CD4-positive, alpha-beta T cell treated with Interferon gamma for 1 hour (primary cell): ENCODE measurements at regions not wholly inside any gene's neighbourhood (a gene's known extent, or its start where the extent isn't known, plus 50 kb on each side); places are given as distances from the start of the nearest gene placed in this dataset.
"Not testable (repeated sequence)": the region's sequence is repeated elsewhere in the genome, so short reads cannot be mapped to it uniquely, and the experiment has no call there.

ENCODE experiments used
- DNase-seq: peaks from one replicate; pipeline ENCODE4 v3.0.0-alpha.2; 2020

DNA sequence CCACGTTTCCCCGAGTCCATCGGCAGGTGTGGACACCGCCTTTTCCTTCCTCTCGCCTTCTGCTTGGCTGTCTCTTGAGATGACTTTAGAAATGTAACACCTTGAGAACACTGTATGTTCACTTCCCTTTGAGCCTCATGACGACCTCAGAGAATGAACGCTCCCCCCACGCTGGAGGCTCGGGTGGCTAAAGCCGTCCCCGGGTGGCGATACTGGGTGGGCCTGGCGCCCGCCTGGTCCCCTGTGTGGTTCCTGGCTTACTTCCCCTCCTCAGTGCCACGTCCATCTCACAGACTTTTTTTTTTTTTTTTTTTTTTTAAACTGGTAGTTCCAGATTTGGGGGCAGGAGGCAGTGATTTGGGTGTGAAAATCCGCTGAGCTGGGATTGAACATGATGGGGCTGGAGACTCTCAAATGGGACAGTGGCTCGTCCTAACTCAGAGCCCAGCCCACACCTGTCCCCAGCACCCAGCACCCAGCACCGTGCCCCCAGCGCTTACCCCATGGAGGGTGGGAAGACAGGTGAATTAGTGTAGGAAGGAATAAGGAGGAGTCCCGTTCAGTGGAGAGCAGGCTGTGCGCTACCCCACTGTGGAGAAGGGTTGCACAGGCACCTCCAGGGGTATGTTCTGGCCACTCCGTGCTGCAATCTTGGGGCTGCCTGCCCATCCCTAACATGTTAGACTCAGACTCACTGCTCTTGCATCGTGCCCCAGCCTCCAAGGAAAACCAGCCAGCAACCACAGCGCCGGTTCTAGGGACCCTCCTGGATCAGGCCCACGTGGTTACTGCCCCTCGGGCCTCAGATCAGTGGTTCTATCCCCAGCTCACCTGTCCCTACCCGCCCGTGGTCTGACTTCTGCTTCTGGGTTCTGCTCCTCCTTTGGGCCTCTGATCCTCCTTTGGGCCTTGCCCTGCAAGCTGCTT lies 174.0 kb downstream of the ASB1 start:
- no peak for DNase-seq

DNA sequence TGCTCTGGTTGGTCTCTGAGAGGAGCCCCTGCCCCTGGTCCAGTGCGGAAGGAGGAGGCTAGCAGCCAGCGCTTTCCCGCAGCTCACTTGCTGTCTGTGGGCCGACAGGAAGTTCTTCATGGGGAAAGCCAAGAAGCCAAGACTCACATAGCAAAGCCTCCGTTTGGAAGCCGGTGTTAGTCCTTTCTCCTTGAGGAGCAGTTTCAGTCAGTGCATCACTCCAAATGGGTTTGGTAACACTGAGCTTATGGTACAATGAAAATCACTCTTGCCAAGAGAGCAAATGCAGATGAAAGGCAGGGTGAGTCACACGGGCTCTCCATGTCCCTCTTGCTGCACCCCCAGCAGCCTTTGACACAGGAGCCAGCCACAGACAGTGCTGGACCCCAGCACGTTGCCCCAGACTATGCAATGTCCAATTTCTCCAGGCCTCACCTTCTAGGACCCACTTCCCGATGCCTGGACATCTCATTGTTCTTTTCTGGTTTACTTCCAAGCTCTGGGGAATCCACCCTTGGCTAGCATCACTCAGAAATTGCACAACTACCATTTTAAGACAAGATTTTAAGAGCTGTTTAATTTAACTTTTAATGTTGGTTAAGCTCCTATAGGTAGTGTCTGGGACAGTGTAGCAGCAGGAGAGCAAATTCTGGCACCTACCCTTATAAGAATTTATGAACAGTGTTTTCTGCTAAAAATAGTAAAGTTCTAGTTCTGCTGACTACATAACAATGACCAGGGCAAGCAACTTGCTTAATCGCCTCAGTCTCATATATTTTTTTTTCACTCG lies 174.9 kb downstream of the ASB1 start:
- DNase-seq, result no peak

DNA sequence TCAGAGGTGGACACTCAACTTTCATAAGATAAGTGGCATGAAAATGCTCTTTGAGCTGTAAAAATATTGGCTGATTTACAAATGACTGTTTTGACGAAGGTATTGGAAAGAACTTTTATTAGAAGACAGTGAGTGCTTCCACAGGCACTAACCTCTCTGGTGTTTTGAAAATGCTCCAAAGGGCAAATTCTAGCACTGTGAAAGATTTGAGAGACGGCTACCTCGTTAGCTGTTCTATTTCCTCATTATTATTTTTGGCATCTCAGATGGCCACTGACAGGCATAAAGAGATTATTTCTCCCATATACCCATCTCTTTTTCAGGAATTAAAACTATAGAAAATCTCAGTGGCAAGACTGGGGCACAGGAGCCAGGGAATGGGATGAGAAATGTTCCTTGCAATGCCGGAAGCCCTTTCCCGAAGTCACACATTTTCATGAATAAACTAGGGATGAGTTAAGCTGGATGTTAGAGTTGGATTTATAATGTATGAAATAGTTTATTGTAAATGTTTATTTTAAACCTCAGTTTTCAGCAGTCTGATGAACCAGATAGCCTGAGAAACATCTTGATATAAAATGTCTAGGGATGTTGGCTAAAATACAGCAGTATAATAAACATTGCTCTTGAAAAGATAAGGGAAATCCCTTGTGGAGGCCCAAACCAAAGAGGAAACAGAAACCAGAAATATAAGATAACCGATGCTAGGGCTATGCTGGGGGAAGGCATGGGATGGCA lies 175.7 kb downstream of the ASB1 start:
- DNase-seq, result no peak

DNA sequence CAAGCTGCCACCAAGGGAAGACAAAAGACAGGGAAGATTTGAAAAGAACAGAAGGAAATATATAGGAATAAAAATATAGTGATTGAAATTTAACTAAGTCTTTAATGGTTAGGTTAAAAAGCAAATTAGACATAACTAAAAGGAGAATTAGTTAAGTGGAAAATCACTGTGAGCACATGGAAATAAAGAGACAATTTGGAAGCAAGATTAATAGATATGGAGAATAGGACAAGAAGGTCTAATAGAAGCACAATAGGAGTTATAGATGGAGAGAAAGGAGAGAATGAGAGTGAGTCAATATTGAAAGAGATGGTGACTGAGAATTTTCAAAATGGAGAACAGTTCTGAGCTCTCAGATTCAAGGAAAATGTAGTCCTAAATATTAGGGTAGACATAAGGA lies 176.9 kb downstream of the ASB1 start:
- DNase-seq, result no peak

DNA sequence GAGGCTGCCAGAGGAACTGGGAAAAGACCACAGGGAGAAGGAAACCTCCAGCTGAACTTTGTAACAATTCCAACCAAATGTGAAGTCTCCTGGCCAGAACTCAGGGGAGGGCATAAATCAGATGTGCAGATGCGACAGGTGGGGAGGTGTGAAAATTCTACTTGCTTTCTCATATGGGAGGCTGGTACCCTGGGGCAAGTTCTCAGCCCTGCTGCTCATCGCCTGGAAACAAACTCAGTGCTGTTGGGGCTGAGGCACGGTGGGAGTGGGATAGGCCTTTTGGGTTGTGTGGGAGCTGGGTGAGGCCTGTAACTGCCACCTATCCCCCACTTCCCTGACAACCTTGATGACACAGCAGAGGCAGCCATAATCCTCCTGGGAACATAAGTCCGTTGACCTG lies 179.6 kb downstream of the ASB1 start:
- no peak for DNase-seq

DNA sequence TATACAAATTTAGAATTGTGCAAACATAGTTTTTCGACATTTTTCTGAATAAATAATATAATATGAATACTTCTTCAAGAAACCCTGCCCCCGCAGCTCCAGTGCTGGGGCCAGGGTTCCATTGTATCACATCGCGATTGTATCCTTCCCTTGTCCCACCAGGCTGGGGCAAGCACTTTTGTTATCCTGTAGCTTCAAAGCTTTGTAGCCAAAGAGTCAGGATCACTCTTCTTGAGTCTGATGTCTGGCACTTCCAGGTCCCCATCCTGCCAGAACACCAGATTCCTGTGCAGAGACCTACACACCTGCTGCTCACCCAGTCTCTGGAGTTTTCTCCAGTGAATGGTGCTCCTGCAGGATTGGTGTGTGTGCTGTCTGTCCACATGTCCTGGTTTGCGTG lies 186.9 kb downstream of the ASB1 start:
- no peak for DNase-seq

DNA sequence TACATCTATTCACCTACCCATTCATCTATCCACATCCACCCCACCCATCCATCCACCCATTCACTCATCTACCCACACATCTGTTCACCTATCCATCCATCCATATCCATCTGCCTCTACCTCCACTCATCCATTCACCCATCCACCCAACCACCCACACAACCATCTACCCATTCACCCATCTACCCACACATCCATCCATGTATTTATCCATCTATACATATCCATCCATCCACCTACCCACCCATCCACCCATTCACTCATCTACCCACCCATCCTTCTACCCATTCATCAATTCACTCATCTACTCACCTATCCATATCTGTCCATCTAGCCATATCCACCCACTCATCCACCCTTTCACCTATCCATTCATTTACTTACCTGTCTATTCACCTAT lies 187.6 kb downstream of the ASB1 start:
- DNase-seq, result no peak

DNA sequence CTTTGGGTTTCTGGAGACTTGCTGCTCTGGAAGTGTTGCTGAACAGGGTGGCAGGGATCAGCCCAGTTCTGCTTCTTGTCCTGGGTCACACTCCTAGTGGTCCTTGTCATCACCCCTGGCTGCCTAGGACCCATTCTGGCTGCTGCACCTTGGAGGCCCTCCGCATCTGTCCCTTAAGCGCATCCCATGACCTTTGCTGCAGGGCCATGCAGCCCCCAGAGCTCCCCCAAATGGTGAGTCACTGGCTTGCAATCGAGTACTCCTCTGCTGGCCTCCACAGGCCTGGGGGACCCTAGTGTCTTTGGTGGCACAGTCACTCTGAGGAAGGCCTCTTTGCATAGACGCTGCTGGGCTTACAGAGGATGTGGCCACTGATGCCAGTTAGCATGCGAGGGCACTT lies 188.5 kb downstream of the ASB1 start:
- DNase-seq, result no peak

DNA sequence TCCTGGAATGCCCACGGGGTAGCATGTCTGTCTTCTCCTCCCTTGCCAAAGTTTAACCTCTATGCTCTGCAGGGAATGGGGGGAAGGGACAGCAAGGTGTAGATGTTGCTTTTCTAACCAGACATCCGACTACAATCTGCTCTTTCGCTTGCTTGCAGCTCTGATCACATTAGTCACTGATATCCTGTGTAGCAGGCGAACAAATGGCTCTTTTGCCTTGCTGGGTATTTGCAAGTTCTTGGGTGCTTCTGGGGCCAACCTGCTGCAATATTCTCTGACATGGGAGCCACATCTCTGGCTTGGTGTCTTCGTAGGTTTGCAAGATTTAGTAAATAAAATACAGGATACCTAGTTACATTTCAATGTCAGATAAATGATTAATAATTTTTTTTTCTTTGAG lies 190.0 kb downstream of the ASB1 start:
- DNase-seq, result no peak

DNA sequence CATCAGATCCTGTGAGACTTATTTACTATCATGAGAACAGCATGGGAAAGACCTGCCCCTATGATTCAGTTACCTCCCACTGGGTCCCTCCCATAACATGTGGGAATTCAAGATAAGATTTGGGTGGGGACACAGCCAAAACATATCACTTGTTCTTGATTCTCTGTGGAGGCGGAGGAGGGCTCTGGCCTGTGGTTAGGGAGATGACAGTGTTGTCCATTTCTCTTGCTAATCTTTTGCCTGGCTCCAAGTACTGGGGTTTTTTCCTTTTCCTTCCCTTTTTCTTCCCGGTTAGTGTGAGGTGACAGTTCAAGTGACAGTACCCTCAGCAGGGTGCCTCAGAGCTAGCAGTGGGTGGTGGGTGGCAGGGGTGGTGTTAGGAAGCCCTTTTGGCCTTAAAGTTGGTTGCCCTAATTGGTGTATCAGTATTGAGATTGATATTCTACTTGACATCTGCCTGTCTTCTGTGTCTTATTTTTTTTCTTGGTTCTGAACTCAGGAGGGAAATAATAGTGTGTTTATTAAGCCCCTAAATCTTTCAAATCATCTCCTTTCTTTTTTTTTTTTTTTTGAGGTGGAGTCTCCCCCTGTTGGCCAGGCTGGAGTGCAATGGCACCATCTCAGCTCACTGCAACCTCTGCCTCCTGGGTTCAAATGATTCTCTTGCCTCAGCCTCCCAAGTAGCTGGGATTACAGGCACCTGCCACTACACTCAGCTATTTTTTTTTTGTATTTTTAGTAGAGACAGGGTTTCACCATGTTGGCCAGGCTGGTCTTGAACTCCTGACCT lies 192.0 kb downstream of the ASB1 start:
- DNase-seq, result not testable (repeated sequence)

DNA sequence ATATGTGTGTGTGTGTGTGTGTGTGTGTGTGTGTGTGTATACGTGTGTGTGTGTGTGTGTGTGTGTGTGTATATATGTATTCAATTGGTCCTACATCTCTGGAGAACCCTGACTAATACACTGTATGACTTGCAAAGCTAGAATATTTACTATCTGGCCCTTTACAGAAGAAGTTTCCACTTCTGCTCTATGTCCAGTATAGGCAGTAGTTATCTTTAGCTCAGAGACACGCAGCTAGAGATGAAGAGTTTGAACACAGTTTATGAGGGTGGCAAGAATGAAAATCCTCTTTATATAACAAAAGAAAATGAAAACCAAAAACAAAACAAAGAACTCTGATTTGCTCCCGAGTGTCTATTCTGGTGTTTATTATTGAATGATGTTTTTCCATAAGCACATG lies 201.2 kb downstream of the ASB1 start:
- no peak for DNase-seq

DNA sequence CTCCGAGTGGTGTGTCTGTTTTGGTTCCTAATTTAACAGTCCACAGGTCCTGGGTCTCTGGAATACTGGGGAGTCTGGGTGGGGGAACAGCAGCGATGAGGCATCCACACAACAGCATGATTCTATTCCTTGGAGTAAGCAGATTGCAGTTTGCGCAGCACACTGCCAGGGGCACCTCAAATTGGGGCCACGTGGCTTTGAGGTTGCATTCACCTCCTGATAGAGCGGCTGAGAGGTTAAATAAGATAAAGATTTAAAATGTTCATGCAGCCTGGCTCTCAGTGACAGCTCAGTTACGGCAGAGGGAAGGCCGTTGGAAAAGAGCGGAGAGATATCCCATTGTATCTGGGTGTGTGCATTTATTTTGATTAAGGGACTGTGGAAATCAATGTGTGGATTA lies 202.3 kb downstream of the ASB1 start:
- DNase-seq, result no peak

DNA sequence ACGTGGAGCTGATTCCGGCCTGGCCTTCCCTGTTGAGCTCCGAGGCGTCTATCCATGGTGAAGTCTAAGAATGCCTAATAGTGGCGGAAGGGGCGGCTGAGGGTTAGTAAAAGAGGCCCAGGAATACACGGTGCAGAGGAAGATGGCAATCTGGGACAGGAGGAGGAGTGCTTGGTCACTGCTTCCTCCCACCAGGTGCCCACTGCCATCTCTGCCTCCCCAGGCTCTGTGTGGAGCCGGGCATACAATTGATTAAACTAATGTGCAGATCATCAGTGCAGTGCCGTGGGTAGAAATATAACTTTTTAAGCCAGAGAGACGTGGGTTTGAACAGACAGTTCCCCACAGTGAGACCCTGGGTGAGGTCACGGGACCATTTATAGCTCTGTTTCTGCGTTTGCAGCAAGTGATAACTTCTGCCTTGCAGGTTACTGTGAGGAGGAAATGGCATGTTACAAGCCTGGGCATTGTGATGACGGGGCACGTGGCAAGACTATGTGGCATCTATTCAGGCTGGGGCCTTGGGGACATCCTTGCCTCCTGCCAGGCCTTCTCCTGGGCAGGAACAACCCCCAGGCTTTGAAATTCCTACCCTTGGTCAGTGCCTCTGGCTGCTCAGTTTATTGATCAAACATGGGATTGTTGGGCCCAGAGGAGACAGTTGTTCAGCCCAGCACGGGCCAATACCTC lies 204.9 kb downstream of the ASB1 start:
- DNase-seq, result no peak

DNA sequence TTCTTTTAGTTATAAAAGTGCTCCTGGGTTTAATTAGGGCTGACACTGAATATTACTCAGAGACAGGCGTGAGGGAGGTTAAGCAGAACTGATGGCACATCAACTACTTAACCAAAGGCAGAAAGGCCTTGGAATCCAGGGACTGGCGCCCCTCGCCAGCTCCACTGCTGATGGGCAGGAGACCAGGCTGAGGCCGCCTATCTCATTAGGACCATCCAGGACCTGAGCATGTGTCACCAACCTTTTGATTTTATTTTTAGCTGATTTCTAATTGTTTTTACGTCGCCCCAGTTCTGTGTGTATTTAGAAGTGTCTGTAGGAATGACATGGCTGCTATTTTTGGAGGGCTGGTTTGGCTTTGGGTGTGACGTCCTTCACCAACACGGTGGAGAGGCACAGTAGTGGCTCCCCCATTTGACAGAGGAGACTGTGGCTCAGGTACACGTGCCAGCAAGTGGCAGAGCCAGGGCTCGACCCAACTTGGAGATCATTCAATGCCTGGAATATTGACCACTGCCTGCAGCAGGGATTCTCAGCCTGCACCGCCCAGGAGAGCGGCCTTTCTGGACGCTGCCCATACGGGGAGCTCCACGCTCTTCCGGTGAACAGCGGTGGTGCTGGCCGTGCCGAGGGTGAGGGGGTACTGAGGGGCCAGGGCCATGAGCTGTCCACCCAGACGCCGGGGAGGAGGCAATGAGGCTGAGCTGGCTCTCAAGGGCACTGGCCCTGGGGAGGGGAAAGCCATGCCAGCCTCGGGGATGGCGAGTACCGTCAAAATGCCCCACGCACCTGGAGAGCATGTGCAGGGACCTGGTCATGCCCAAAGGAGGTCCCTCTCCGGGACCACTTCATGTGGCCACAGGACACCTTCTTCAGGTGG lies 205.7 kb downstream of the ASB1 start:
- no peak for DNase-seq

DNA sequence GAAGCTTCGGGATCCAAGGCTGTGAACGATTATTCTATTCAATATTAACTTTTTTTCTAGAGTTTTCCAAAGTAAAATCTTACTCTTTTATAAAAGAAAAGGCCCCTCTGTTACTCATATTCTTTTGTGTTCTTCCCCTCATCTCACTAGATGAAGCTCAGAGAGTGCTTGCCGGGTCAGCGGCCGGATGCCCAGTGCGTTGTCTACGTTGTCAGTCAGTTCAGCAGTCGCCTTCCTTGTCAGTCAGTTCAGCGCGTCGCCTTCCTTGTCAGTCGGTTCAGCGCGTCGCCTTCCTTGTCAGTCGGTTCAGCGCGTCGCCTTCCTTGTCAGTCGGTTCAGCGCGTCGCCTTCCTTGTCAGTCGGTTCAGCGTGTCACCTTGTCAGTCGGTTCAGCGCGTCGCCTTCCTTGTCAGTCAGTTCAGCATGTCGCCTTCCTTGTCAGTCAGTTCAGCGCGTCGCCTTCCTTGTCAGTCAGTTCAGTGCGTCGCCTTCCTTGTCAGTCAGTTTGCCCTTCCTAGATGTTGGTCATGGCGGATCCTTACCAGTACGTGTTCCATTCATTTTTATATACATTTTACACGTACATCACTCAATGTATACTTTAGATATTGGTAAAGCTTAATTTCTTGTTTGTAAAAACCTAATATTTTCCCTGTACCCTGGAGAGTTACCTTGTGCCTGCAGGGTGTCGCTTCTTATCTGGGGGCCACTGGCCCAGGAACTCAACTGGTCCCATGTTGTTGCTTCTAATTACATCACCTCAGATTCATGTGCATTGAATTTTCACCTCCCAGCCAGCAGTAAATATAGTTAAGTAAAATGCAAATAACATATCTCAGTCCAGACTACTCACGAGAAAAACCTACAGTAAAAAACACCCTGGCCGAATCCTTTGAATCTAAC lies 206.9 kb downstream of the ASB1 start:
- DNase-seq, result no peak

DNA sequence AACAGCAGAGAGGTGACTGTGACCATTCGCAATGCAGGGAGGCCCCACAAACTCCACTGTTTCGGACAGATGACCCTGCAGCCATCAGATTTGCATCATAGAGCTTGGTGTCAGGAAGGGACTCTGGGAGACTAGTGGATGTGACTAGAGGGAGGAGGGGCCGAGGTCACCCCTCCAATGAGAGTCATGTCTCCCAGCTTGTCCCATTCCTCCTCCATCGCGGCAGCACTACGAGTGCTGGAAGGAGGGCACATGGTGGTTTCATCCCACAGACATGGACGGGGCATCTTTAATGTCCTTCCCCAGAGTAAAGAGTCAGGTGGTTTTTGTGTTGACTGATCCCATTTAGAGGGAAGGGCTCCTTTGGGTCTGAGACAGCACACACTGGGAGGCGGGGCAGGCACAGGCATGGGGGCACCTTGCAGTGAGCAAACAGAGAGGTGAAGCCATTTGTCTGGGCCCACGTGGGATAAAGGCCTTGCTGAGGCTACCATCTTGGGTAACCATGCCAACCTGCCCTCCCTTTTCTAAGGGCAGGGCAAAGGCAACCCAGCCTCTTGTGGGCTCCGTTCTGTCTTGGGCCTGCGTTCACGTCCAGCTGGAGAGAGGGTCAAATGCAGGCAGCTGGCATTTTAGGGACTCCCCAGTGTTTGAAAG lies 208.1 kb downstream of the ASB1 start:
- no peak for DNase-seq

DNA sequence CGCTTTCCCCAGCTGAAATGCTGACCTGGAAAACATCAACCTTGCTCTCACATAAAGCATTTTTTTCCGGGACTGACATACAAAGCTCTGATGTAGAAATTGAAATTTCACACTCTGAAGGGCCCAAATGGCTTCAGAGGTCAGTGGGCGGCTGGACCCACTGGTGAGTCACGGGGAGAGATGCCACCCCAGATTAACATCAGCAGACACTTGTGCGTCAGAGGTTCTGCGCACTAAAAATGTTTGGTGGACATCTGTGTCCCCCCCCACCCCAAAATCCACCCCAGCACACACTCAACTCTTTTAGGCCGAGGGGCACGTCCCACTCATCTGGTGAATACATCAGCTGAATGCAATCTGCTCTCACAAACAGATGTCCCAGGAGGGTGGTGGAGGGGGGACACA lies 208.9 kb downstream of the ASB1 start:
- no peak for DNase-seq

DNA sequence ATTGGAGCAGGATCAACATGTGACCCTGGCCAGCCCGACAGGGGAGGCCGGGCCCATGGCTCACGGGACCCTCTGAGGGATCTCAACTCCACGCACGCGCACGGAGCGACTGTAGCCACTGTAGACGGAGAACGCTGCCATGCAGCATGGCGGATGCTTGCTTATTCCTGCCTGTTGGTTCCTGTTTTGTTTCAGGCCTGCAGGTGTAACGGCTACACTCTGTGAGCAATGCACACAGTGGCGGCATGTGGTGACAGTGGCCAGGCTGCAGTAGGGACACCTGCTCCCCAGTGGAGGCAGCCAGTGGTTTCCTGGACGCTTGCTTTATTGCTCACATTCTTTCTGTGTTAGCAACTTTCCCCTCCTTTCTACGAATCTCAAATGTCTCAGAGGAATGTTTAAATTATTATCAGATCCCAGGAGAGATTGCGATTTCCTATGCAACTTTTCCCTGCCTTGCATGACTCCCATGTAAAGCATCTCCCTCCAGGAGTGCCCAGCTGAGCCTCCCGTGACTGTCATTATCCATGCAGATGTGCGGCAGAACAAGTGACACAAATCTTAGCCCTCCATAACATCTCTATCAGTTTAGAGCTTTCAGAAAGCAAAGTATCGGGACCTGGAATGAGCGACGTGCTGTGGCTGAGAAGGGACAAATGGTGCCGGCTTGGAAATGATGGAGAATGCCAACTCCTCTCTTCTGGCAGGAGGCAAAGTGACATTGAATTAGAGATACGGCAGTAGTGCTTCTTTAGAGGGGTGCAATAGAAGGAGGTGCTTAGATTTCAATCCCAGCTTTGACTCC lies 209.7 kb downstream of the ASB1 start:
- no peak for DNase-seq
